ENCODE measurements at regions not wholly inside any gene's neighbourhood (a gene's known extent, or its start where the extent isn't known, plus 50 kb on each side); places are given as distances from the start of the nearest gene placed in this dataset.

DNA sequence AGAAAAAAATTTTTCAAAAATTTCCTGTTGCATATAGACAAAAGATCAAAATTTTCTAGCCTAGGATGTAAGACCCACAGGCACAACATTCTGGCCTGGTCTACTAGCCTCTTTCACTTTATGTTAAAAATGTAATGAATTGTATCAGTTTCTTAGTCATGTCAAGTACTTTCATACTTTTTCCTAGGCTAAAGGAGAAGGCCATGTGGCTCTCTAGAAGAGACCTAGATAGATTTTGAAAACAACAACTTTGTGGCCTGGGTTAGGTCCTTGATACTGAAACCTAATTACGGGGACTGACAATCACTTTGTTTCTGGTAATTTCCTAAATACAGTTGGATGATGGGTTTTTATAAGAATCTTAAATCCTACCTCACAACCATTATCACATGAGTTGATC lies 74.8 kb upstream of the FSIP2 start:
- Histone ChIP-seq H3K23ac (ENCODE audit: insufficient read length, low read depth, low read length) (no peak overlapping the region), H2AK5ac (ENCODE audit: insufficient read length, low read length) (no peak overlapping the region), H3K56ac (ENCODE audit: insufficient read length, low read depth, low read length) (no peak overlapping the region), H2AFZ (ENCODE audit: low read length) (no peak overlapping the region), H2BK20ac (ENCODE audit: low read depth, low read length, poor library complexity, severe bottlenecking) (no peak overlapping the region), H4K20me1 (ENCODE audit: control insufficient read depth, insufficient read depth, insufficient read length) (no peaks in the 10 kb centered on the region), H4K91ac (ENCODE audit: insufficient read length, low read depth, low read length) (no peak overlapping the region), H3K14ac (ENCODE audit: insufficient read depth, low read length) (no peak overlapping the region), H3T11ph (ENCODE audit: low read length) (no peak overlapping the region), H3K27me3 (ENCODE audit: insufficient read depth, low read length) (no peaks in the 10 kb centered on the region), H3K27ac (ENCODE audit: insufficient read length, low read depth, low read length) (no peak overlapping the region), H3K4me2 (ENCODE audit: insufficient read depth, insufficient read length, low read length) (no peak overlapping the region), H2BK5ac (ENCODE audit: insufficient read length, low read length) (no peak overlapping the region), H3K4ac (ENCODE audit: low read depth, low read length) (no peak overlapping the region), H2BK120ac (ENCODE audit: low read depth, low read length, poor library complexity, severe bottlenecking) (no peak overlapping the region), H4K8ac (replicated peaks; ENCODE audit: insufficient read length, low read depth, low read length) (no peak overlapping the region), H3K9me3 (ENCODE audit: control insufficient read depth, low read depth, low read length) (no peaks in the 10 kb centered on the region), H3K79me2 (ENCODE audit: insufficient read depth, low read length) (no peaks in the 10 kb centered on the region), H4K5ac (ENCODE audit: insufficient read length, low read depth, low read length) (no peak overlapping the region), H3K79me1 (ENCODE audit: insufficient read depth, low read depth, low read length, poor library complexity, severe bottlenecking) (no peaks in the 10 kb centered on the region), H3K18ac (ENCODE audit: insufficient read length, low read depth, low read length) (no peak overlapping the region), H2BK12ac (ENCODE audit: insufficient read length, low read depth, low read length) (no peak overlapping the region), H3K9ac (ENCODE audit: extremely low read depth, insufficient read length, low read length) (no peak overlapping the region), H3K23me2 (ENCODE audit: insufficient read length, low read depth, low read length, poor library complexity, severe bottlenecking) (no peaks in the 10 kb centered on the region), H3K4me1 (ENCODE audit: insufficient read depth, low read length) (no peaks in the 10 kb centered on the region; the same call in 1 of the 2 replicates), H2BK15ac (ENCODE audit: low read depth, low read length) (no peak overlapping the region)
- TF ChIP-seq, protein P1, sequence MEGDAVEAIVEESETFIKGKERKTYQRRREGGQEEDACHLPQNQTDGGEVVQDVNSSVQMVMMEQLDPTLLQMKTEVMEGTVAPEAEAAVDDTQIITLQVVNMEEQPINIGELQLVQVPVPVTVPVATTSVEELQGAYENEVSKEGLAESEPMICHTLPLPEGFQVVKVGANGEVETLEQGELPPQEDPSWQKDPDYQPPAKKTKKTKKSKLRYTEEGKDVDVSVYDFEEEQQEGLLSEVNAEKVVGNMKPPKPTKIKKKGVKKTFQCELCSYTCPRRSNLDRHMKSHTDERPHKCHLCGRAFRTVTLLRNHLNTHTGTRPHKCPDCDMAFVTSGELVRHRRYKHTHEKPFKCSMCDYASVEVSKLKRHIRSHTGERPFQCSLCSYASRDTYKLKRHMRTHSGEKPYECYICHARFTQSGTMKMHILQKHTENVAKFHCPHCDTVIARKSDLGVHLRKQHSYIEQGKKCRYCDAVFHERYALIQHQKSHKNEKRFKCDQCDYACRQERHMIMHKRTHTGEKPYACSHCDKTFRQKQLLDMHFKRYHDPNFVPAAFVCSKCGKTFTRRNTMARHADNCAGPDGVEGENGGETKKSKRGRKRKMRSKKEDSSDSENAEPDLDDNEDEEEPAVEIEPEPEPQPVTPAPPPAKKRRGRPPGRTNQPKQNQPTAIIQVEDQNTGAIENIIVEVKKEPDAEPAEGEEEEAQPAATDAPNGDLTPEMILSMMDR (conservative IDR thresholded peaks at IDR 0.05) = no peak
- no peak for DNase-seq
- no peaks in the 10 kb centered on the region; a peak in 1 of 7 replicates for H3K36me3 Mint-ChIP-seq (ENCODE audit: insufficient read depth in 1 of 3, low read depth in 3 of 3)
- no peak overlapping the region for H3K4me3 Mint-ChIP-seq
- no peaks in the 10 kb centered on the region for H3K9me3 Mint-ChIP-seq
- H3K27ac Mint-ChIP-seq = no peak overlapping the region
- no peaks in the 10 kb centered on the region for H3K27me3 Mint-ChIP-seq (ENCODE audit: low read depth)
- peaks cover 0 to 4% of the 10 kb centered on the region in 2 experiments; a peak in 2 of 4 replicates for H3K4me1 Mint-ChIP-seq
- WGBS (ENCODE audit: extremely low coverage, insufficient read length, low lambda C conversion rate) = no CpG with 5 or more reads among the region's 1 CpG

Data from H9 (cell line).